ENCODE measurements at regions not wholly inside any gene's neighbourhood (a gene's known extent, or its start where the extent isn't known, plus 50 kb on each side); places are given as distances from the start of the nearest gene placed in this dataset.
"Not testable (repeated sequence)": the region's sequence is repeated elsewhere in the genome, so short reads cannot be mapped to it uniquely, and the experiment has no call there.

- Histone ChIP-seq H3K27ac (ENCODE audit: low read depth, low read length) (no peak overlapping the region), H3K4me3 (ENCODE audit: low read length) (no peak overlapping the region), H3K4me1 (ENCODE audit: insufficient read depth, low read length) (no peaks in the 10 kb centered on the region), H3K9me3 (ENCODE audit: insufficient read depth, low read depth, low read length) (no peaks in the 10 kb centered on the region), H3K27me3 (ENCODE audit: insufficient read depth, low read length) (no peaks in the 10 kb centered on the region), H3K36me3 (ENCODE audit: insufficient read depth, low read length) (no peaks in the 10 kb centered on the region), H3K9ac (ENCODE audit: low read depth, low read length) (no peak overlapping the region)
- WGBS = 88% methylated on average over 6 of the region's 6 CpGs
These were observed 571.7 kb downstream of the KCTD12 start for GRCh38 chr13:76314495-76314894.

DNA sequence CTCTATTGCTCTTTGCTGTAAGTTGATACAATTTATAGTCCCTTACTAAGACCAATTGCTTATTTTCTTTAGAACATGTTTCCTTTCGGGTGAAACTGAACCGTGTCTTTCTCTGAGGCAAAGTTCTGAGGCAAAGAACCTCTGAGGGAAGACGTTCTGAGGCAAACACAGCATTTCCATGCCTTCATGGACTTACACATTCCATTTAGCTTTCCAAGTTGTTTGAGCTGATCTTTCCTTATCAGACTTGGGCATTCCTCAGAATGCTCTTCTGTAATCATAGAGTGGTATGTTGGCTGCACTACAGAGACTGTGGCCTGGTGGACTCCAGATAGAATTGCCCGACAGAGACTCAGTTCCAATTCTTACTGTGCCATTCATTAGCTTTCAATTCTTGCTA, 579.1 kb downstream of the KCTD12 start:
- Histone ChIP-seq H3K4me1 (ENCODE audit: insufficient read depth, low read length) (no peaks in the 10 kb centered on the region), H3K9me3 (ENCODE audit: insufficient read depth, low read depth, low read length) (no peaks in the 10 kb centered on the region), H3K9ac (ENCODE audit: low read depth, low read length) (no peak overlapping the region), H3K27me3 (ENCODE audit: insufficient read depth, low read length) (no peaks in the 10 kb centered on the region), H3K36me3 (ENCODE audit: insufficient read depth, low read length) (no peaks in the 10 kb centered on the region), H3K4me3 (ENCODE audit: low read length) (no peak overlapping the region), H3K27ac (ENCODE audit: low read depth, low read length) (no peak overlapping the region)
- 89% methylated on average over 4 of the region's 4 CpGs for WGBS

DNA sequence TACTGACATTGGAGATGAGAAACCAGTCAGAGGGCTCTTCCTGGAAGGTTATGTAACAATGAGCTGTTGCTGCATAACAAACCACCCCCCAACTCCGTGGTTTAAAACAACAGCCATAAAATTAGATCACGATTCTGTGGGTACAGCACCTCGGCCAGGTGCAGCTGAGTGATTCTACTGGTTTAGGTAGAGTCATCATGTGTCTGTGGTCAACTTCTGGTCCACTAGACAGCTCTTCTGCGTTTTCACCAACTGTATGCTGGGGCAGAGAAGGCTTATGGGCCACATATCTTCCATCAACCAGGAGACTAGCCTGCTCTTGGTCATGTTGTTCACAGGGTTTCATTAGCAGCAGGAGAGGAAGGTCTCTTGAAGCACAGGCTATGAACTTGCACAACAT, 585.5 kb downstream of the KCTD12 start:
- H3K9me3 ChIP-seq (ENCODE audit: insufficient read depth, low read depth, low read length) = no peaks in the 10 kb centered on the region
- no peaks in the 10 kb centered on the region for H3K36me3 ChIP-seq (ENCODE audit: insufficient read depth, low read length)
- no peak overlapping the region for H3K27ac ChIP-seq (ENCODE audit: low read depth, low read length)
- no peak overlapping the region for H3K4me3 ChIP-seq (ENCODE audit: low read length)
- H3K9ac ChIP-seq (ENCODE audit: low read depth, low read length) = no peak overlapping the region
- H3K27me3 ChIP-seq (ENCODE audit: insufficient read depth, low read length) = no peaks in the 10 kb centered on the region
- no peaks in the 10 kb centered on the region for H3K4me1 ChIP-seq (ENCODE audit: insufficient read depth, low read length)
- 91% methylated on average over 4 of the region's 4 CpGs for WGBS

- Histone ChIP-seq H3K9ac (ENCODE audit: low read depth, low read length) (no peak overlapping the region), H3K36me3 (ENCODE audit: insufficient read depth, low read length) (no peaks in the 10 kb centered on the region), H3K4me1 (ENCODE audit: insufficient read depth, low read length) (no peaks in the 10 kb centered on the region), H3K27me3 (ENCODE audit: insufficient read depth, low read length) (no peaks in the 10 kb centered on the region), H3K9me3 (ENCODE audit: insufficient read depth, low read depth, low read length) (no peaks in the 10 kb centered on the region), H3K27ac (ENCODE audit: low read depth, low read length) (no peak overlapping the region), H3K4me3 (ENCODE audit: low read length) (no peak overlapping the region)
- 94% methylated on average over 6 of the region's 6 CpGs for WGBS
These were observed 588.9 kb downstream of the KCTD12 start for GRCh38 chr13:76297331-76297730.

- Histone ChIP-seq H3K27me3 (ENCODE audit: insufficient read depth, low read length) (no peaks in the 10 kb centered on the region), H3K27ac (ENCODE audit: low read depth, low read length) (no peak overlapping the region), H3K36me3 (ENCODE audit: insufficient read depth, low read length) (no peaks in the 10 kb centered on the region), H3K4me1 (ENCODE audit: insufficient read depth, low read length) (no peaks in the 10 kb centered on the region), H3K9ac (ENCODE audit: low read depth, low read length) (no peak overlapping the region), H3K4me3 (ENCODE audit: low read length) (no peak overlapping the region), H3K9me3 (ENCODE audit: insufficient read depth, low read depth, low read length) (no peaks in the 10 kb centered on the region)
- WGBS = 99% methylated on average over 4 of the region's 4 CpGs
These were observed 589.5 kb downstream of the KCTD12 start for GRCh38 chr13:76296751-76297150.

GRCh38 chr13:76295020-76295419, 591.2 kb downstream of the KCTD12 start:
- H3K9me3 ChIP-seq (ENCODE audit: insufficient read depth, low read depth, low read length); H3K9ac ChIP-seq (ENCODE audit: low read depth, low read length); H3K36me3 ChIP-seq (ENCODE audit: insufficient read depth, low read length); H3K4me3 ChIP-seq (ENCODE audit: low read length); H3K4me1 ChIP-seq (ENCODE audit: insufficient read depth, low read length); H3K27me3 ChIP-seq (ENCODE audit: insufficient read depth, low read length); H3K27ac ChIP-seq (ENCODE audit: low read depth, low read length): not testable (repeated sequence)
- 97% methylated on average over 25 of the region's 25 CpGs for WGBS

GRCh38 chr13:76293751-76294150, 592.5 kb downstream of the KCTD12 start:
- H3K27ac ChIP-seq (ENCODE audit: low read depth, low read length) = no peak overlapping the region
- no peak overlapping the region for H3K4me3 ChIP-seq (ENCODE audit: low read length)
- H3K27me3 ChIP-seq (ENCODE audit: insufficient read depth, low read length) = no peaks in the 10 kb centered on the region
- no peaks in the 10 kb centered on the region for H3K9me3 ChIP-seq (ENCODE audit: insufficient read depth, low read depth, low read length)
- H3K4me1 ChIP-seq (ENCODE audit: insufficient read depth, low read length) = peaks cover 12% of the 10 kb centered on the region
- H3K36me3 ChIP-seq (ENCODE audit: insufficient read depth, low read length) = no peaks in the 10 kb centered on the region
- no peak overlapping the region for H3K9ac ChIP-seq (ENCODE audit: low read depth, low read length)

DNA sequence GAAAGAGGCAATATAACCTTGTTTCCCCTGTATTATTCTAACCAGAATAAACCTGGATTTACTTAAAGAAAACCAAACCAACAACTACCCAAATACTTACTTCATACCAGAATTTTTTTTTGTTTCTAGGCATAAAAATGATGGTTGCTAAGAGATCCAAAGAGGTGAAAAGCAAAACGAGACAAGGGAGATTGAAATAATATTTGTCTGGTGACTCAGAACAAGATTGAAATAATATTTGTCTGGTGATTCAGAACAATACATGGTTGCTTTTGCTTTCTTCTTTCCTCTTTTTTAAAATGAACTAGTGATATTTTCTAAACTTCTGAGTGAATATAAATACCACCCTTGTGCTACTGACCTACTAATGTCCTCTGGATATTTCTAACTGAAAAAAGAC, 592.9 kb downstream of the KCTD12 start:
- H3K9ac ChIP-seq (ENCODE audit: low read depth, low read length) = no peak overlapping the region
- H3K36me3 ChIP-seq (ENCODE audit: insufficient read depth, low read length) = no peaks in the 10 kb centered on the region
- no peak overlapping the region for H3K4me3 ChIP-seq (ENCODE audit: low read length)
- peaks cover 16% of the 10 kb centered on the region for H3K4me1 ChIP-seq (ENCODE audit: insufficient read depth, low read length)
- H3K27ac ChIP-seq (ENCODE audit: low read depth, low read length) = no peak overlapping the region
- WGBS = 87% methylated on average over 1 of the region's 1 CpG
- no peaks in the 10 kb centered on the region for H3K27me3 ChIP-seq (ENCODE audit: insufficient read depth, low read length)
- H3K9me3 ChIP-seq (ENCODE audit: insufficient read depth, low read depth, low read length) = no peaks in the 10 kb centered on the region

- 98% methylated on average over 3 of the region's 3 CpGs for WGBS
These were observed 593.5 kb downstream of the KCTD12 start for GRCh38 chr13:76292726-76293125.

GRCh38 chr13:76292031-76292430, 594.2 kb downstream of the KCTD12 start:
- Histone ChIP-seq H3K9me3 (ENCODE audit: insufficient read depth, low read depth, low read length) (no peaks in the 10 kb centered on the region), H3K4me3 (ENCODE audit: low read length) (no peak overlapping the region), H3K9ac (ENCODE audit: low read depth, low read length) (no peak overlapping the region), H3K36me3 (ENCODE audit: insufficient read depth, low read length) (no peaks in the 10 kb centered on the region), H3K27me3 (ENCODE audit: insufficient read depth, low read length) (no peaks in the 10 kb centered on the region), H3K27ac (ENCODE audit: low read depth, low read length) (no peak overlapping the region), H3K4me1 (ENCODE audit: insufficient read depth, low read length) (peaks cover 16% of the 10 kb centered on the region)
- WGBS = 93% methylated on average over 3 of the region's 3 CpGs

More at GRCh38 chr13:76292726-76293125, 593.5 kb downstream of the KCTD12 start:
- Histone ChIP-seq H3K9ac (ENCODE audit: low read depth, low read length) (no peak overlapping the region), H3K4me3 (ENCODE audit: low read length) (no peak overlapping the region), H3K27ac (ENCODE audit: low read depth, low read length) (no peak overlapping the region), H3K27me3 (ENCODE audit: insufficient read depth, low read length) (no peaks in the 10 kb centered on the region), H3K4me1 (ENCODE audit: insufficient read depth, low read length) (peaks cover 16% of the 10 kb centered on the region), H3K36me3 (ENCODE audit: insufficient read depth, low read length) (no peaks in the 10 kb centered on the region), H3K9me3 (ENCODE audit: insufficient read depth, low read depth, low read length) (no peaks in the 10 kb centered on the region)

- Histone ChIP-seq H3K9ac (ENCODE audit: low read depth, low read length) (no peak overlapping the region), H3K4me3 (ENCODE audit: low read length) (no peak overlapping the region), H3K27me3 (ENCODE audit: insufficient read depth, low read length) (no peaks in the 10 kb centered on the region), H3K9me3 (ENCODE audit: insufficient read depth, low read depth, low read length) (no peaks in the 10 kb centered on the region), H3K36me3 (ENCODE audit: insufficient read depth, low read length) (no peaks in the 10 kb centered on the region), H3K27ac (ENCODE audit: low read depth, low read length) (no peak overlapping the region), H3K4me1 (ENCODE audit: insufficient read depth, low read length) (peaks cover 16% of the 10 kb centered on the region)
These were observed 596.6 kb downstream of the KCTD12 start for GRCh38 chr13:76289558-76289957.

DNA sequence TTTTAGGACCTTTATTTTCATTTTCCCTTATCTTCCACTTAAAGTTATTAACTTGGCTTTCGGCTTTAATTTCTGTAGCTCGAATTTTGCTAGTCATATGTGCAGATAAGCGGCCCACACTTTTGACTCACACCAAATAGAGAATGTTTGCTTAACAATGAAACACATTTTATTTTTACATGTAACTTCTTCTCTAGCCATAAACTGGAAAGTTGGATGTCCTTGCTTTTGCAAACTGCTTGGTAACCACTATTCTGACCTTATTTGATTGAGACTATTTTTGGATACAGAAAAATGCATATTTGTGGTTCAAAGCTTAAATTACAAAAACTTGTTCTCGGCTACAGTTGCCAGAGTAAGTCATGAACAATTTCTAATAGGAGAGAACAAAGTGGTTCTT, 600.0 kb downstream of the KCTD12 start:
- no peak overlapping the region for H3K4me3 ChIP-seq (ENCODE audit: low read length)
- H3K36me3 ChIP-seq (ENCODE audit: insufficient read depth, low read length) = no peaks in the 10 kb centered on the region
- no peak overlapping the region for H3K9ac ChIP-seq (ENCODE audit: low read depth, low read length)
- H3K9me3 ChIP-seq (ENCODE audit: insufficient read depth, low read depth, low read length) = no peaks in the 10 kb centered on the region
- H3K4me1 ChIP-seq (ENCODE audit: insufficient read depth, low read length) = peaks cover 16% of the 10 kb centered on the region
- H3K27ac ChIP-seq (ENCODE audit: low read depth, low read length) = no peak overlapping the region
- no peaks in the 10 kb centered on the region for H3K27me3 ChIP-seq (ENCODE audit: insufficient read depth, low read length)
- 91% methylated on average over 4 of the region's 4 CpGs for WGBS

Measured in HUES64 (cell line).